Parathyroid adenoma (tissue), 2 donors: ENCODE measurements at regions not wholly inside any gene's neighbourhood (a gene's known extent, or its start where the extent isn't known, plus 50 kb on each side); places are given as distances from the start of the nearest gene placed in this dataset.

Source experiments
- H2AFZ ChIP-seq: fragments of 300-600 bp; sonication (generic); one replicate; pipeline ENCODE4 v1.7.0; 2017; ENCODE audit warnings: antibody characterized with exemption, mild to moderate bottlenecking
- H3K27ac ChIP-seq: fragments of 300-600 bp; sonication (generic); one replicate; pipeline ENCODE4 v1.7.0; 2017
- H3K27me3 ChIP-seq: fragments of 300-600 bp; sonication (generic); one replicate; pipeline ENCODE4 v1.7.0; 2017; ENCODE audit warnings: low read length; ENCODE audit not compliant: control insufficient read depth, insufficient read depth
- H3K36me3 ChIP-seq: fragments of 300-600 bp; sonication (generic); one replicate; pipeline ENCODE4 v1.7.0; 2017; ENCODE audit warnings: low read length; ENCODE audit not compliant: control insufficient read depth, insufficient read depth
- H3K4me1 ChIP-seq: fragments of 300-600 bp; sonication (generic); one replicate; pipeline ENCODE4 v1.7.0; 2017; ENCODE audit warnings: control low read depth
- H3K4me2 ChIP-seq: fragments of 300-600 bp; sonication (generic); one replicate; pipeline ENCODE4 v1.7.0; 2017; ENCODE audit warnings: low read length
- H3K4me3 ChIP-seq: fragments of 300-600 bp; sonication (generic); one replicate; pipeline ENCODE4 v1.7.0; 2017; ENCODE audit warnings: low read depth, low read length
- H3K79me2 ChIP-seq: fragments of 300-600 bp; sonication (generic); one replicate; pipeline ENCODE4 v1.7.0; 2017; ENCODE audit warnings: control low read depth
- H3K9ac ChIP-seq: fragments of 300-600 bp; sonication (generic); one replicate; pipeline ENCODE4 v1.7.0; 2017; ENCODE audit warnings: mild to moderate bottlenecking
- H3K9me3 ChIP-seq: fragments of 300-600 bp; sonication (generic); one replicate; pipeline ENCODE4 v1.7.0; 2017; ENCODE audit warnings: low read length; ENCODE audit not compliant: control insufficient read depth
- CTCF ChIP-seq: fragments of 300-600 bp; sonication (generic); IDR thresholded peaks from one replicate; pipeline ENCODE4 v1.7.0; 2017; ENCODE audit warnings: antibody characterized with exemption, mild to moderate bottlenecking
- donor health status: primary hyperparathyroidism.

DNA sequence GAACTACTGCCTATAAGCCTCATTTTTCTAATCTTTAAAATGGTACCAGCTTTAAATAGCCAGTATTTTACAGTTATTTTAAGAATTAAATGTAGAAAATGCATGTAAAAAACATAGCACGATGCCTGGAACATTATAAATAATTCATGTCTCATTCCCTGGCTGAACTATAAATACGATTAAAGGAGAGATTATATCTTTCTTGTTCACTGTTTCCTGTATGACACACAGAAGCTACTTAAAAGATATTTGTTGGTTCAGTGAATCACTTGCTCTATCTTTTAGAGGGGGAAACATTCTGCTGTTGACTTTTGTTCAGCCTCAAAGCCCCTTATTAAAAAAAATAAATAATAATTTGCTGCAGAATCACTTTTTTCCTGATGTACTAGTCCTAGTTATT lies 406.9 kb downstream of the LRFN5 start:
- H3K27me3 ChIP-seq, result no peaks in the 10 kb centered on the region
- H3K27ac ChIP-seq, result no peak overlapping the region
- no peaks in the 10 kb centered on the region for H3K9me3 ChIP-seq
- H3K36me3 ChIP-seq, result no peaks in the 10 kb centered on the region
- H3K79me2 ChIP-seq, result no peaks in the 10 kb centered on the region
- H3K4me2 ChIP-seq, result no peak overlapping the region
- no peak for TF ChIP-seq CTCF
- H3K4me3 ChIP-seq, result no peak overlapping the region
- no peak overlapping the region for H2AFZ ChIP-seq
- H3K9ac ChIP-seq, result no peak overlapping the region
- H3K4me1 ChIP-seq, result no peaks in the 10 kb centered on the region

GRCh38 chr14:42013153-42013552 lies 406.5 kb downstream of the LRFN5 start:
- Histone ChIP-seq H3K79me2 (no peaks in the 10 kb centered on the region), H3K4me3 (no peak overlapping the region), H2AFZ (no peak overlapping the region), H3K36me3 (no peaks in the 10 kb centered on the region), H3K27me3 (no peaks in the 10 kb centered on the region), H3K9me3 (no peaks in the 10 kb centered on the region), H3K4me2 (no peak overlapping the region), H3K4me1 (no peaks in the 10 kb centered on the region), H3K27ac (no peak overlapping the region), H3K9ac (no peak overlapping the region)
- TF ChIP-seq CTCF, result no peak

DNA sequence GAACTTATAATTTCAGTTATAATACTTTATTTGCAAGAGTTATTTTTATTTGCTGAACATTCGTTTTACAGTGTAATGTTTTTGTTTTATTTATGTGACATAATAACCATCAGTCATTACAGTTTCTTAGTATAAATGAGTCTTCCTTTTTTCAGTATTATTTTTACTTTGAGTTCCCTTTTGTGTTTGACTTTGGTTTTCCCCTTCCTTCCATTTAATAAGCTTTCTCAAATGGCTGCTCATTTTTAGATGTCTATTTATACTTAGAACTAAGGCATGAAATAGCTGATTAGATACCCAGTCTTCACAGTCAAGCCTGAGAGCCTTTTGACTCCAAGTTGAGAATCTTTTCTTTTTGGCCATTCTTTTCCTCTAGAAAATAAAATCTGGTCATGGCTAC lies 404.5 kb downstream of the LRFN5 start:
- no peak for TF ChIP-seq CTCF
- Histone ChIP-seq H3K36me3 (no peaks in the 10 kb centered on the region), H3K9ac (no peak overlapping the region), H3K4me3 (no peak overlapping the region), H3K4me1 (no peaks in the 10 kb centered on the region), H3K9me3 (no peaks in the 10 kb centered on the region), H2AFZ (no peak overlapping the region), H3K27me3 (no peaks in the 10 kb centered on the region), H3K4me2 (no peak overlapping the region), H3K79me2 (no peaks in the 10 kb centered on the region), H3K27ac (no peak overlapping the region)

- H3K27me3 ChIP-seq, result no peaks in the 10 kb centered on the region
- TF ChIP-seq CTCF, result no peak
- no peak overlapping the region for H2AFZ ChIP-seq
- no peak overlapping the region for H3K4me3 ChIP-seq
- no peaks in the 10 kb centered on the region for H3K36me3 ChIP-seq
- H3K79me2 ChIP-seq, result no peaks in the 10 kb centered on the region
- H3K9ac ChIP-seq, result no peak overlapping the region
- H3K9me3 ChIP-seq, result no peaks in the 10 kb centered on the region
- no peak overlapping the region for H3K27ac ChIP-seq
- H3K4me1 ChIP-seq, result no peaks in the 10 kb centered on the region
- H3K4me2 ChIP-seq, result no peak overlapping the region
Observed at GRCh38 chr14:42004321-42004720, 397.6 kb downstream of the LRFN5 start.

- no peak overlapping the region for H3K4me3 ChIP-seq
- no peaks in the 10 kb centered on the region for H3K36me3 ChIP-seq
- H3K9ac ChIP-seq, result no peak overlapping the region
- no peaks in the 10 kb centered on the region for H3K27me3 ChIP-seq
- no peaks in the 10 kb centered on the region for H3K9me3 ChIP-seq
- H3K4me2 ChIP-seq, result no peak overlapping the region
- no peak overlapping the region for H3K27ac ChIP-seq
- H3K4me1 ChIP-seq, result no peaks in the 10 kb centered on the region
- no peaks in the 10 kb centered on the region for H3K79me2 ChIP-seq
- TF ChIP-seq CTCF, result no peak
- H2AFZ ChIP-seq, result no peak overlapping the region
Observed at GRCh38 chr14:42002141-42002540, 395.5 kb downstream of the LRFN5 start.
